ENCODE measurements at regions not wholly inside any gene's neighbourhood (a gene's known extent, or its start where the extent isn't known, plus 50 kb on each side); places are given as distances from the start of the nearest gene placed in this dataset.
"Not testable (repeated sequence)": the region's sequence is repeated elsewhere in the genome, so short reads cannot be mapped to it uniquely, and the experiment has no call there.

GRCh38 chr20:30533653-30534052 is 723.8 kb upstream of the DEFB115 start:
- not testable (repeated sequence) for TF ChIP-seq POLR2A (IDR thresholded peaks at IDR 0.05; ENCODE audit: low read length); GATA1 (IDR thresholded peaks at IDR 0.05; ENCODE audit: low read depth, low read length)

Measured in erythroblast (primary cell).